Natural killer cell (primary cell): ENCODE measurements at regions not wholly inside any gene's neighbourhood (a gene's known extent, or its start where the extent isn't known, plus 50 kb on each side); places are given as distances from the start of the nearest gene placed in this dataset.

Experiments used
- ATAC-seq, 3 donors: fragments of 150-1000 bp in 2 of 3; fragments of 200-7000 bp in 1 of 3; cut with Tn5 transposase; 1 replicate in 1 of 3; 2 replicates in 2 of 3; pipeline ENCODE4 v1.10.0; 2021; ENCODE audit warnings: mild to moderate bottlenecking in 2 of 3, moderate library complexity in 2 of 3
- DNase-seq, 2 donors: peaks; one replicate each; pipeline versions ENCODE4 v3.0.0 to v3.0.0-alpha.2; 2013 to 2021; ENCODE audit warnings: mixed read lengths in 1 of 2
- H3K27ac ChIP-seq: one replicate; pipeline ENCODE4 v1.5.1; 2013; ENCODE audit warnings: mild to moderate bottlenecking, low read length
- H3K27me3 ChIP-seq: one replicate; pipeline ENCODE4 v1.6.1; 2013; ENCODE audit warnings: low read length; ENCODE audit not compliant: control insufficient read depth, insufficient read depth
- H3K36me3 ChIP-seq: one replicate; pipeline ENCODE4 v1.6.1; 2013; ENCODE audit warnings: low read length; ENCODE audit not compliant: control insufficient read depth, insufficient read depth
- H3K4me1 ChIP-seq: one replicate; pipeline ENCODE4 v1.6.1; 2013; ENCODE audit warnings: low read length; ENCODE audit not compliant: control insufficient read depth, insufficient read depth
- H3K4me3 ChIP-seq: one replicate; pipeline ENCODE4 v1.5.1; 2013; ENCODE audit warnings: low read length
- H3K9me3 ChIP-seq: one replicate; pipeline ENCODE4 v1.6.1; 2013; ENCODE audit warnings: low read length; ENCODE audit not compliant: control insufficient read depth, insufficient read depth
- H3K27ac Mint-ChIP-seq, 2 donors: one replicate each; pipeline ENCODE4 v1.8.0; 2022; ENCODE audit warnings: mild to moderate bottlenecking in 2 of 2, mixed read lengths in 2 of 2, moderate library complexity in 1 of 2
- H3K27me3 Mint-ChIP-seq, 2 donors: one replicate each; pipeline ENCODE4 v1.8.0; 2022; ENCODE audit warnings: low read depth in 2 of 2, mixed read lengths in 2 of 2
- H3K36me3 Mint-ChIP-seq: one replicate; pipeline ENCODE4 v1.8.0; 2022; ENCODE audit warnings: mixed read lengths
- H3K4me1 Mint-ChIP-seq, 2 donors: one replicate each; pipeline ENCODE4 v1.8.0; 2022; ENCODE audit warnings: mixed read lengths in 2 of 2
- H3K4me3 Mint-ChIP-seq: one replicate; pipeline ENCODE4 v1.8.0; 2022; ENCODE audit warnings: mild to moderate bottlenecking, moderate library complexity, mixed read lengths
- H3K9me3 Mint-ChIP-seq, 2 donors: one replicate each; pipeline ENCODE4 v1.8.0; 2022; ENCODE audit warnings: mixed read lengths in 2 of 2
- CTCF ChIP-seq: fragments of 200-600 bp; IDR thresholded peaks from one replicate; pipeline ENCODE4 v1.8.0; 2022; ENCODE audit warnings: antibody characterized with exemption
- WGBS: methylation state at CpG from one replicate; pipeline ENCODE4 v1.1.7; 2013; ENCODE audit warnings: missing lambda C conversion rate; ENCODE audit not compliant: insufficient coverage; 5-methylcytosine and 5-hydroxymethylcytosine counted together
- intact Hi-C: fragments of 100-400 bp; cut with micrococcal nuclease; formaldehyde crosslinking; loops from one replicate; pipeline ENCODE4 v1.14.2; 2022

- peaks cover 27 to 34% of the 10 kb centered on the region in 2 donors for H3K4me1 Mint-ChIP-seq
- H3K4me3 Mint-ChIP-seq = peak overlapping the region; percentile 13
- DNase-seq = no peak
- Histone ChIP-seq H3K4me1 (peaks cover 26% of the 10 kb centered on the region), H3K27ac (no peak overlapping the region), H3K27me3 (no peaks in the 10 kb centered on the region), H3K36me3 (no peaks in the 10 kb centered on the region), H3K9me3 (no peaks in the 10 kb centered on the region), H3K4me3 (no peak overlapping the region)
- WGBS = 69% methylated on average over 5 of the region's 6 CpGs
- ATAC-seq = no peak
- intact Hi-C loops = no loop called here
- no peaks in the 10 kb centered on the region for H3K9me3 Mint-ChIP-seq
- H3K36me3 Mint-ChIP-seq = no peaks in the 10 kb centered on the region
- H3K27me3 Mint-ChIP-seq = peaks cover 0 to 3% of the 10 kb centered on the region in 2 donors
- H3K27ac Mint-ChIP-seq = peak overlapping the region in 1 of 2 donors; percentile 18
- no peak for TF ChIP-seq CTCF
Measured at GRCh38 chr7:140232957-140233917, 56.5 kb upstream of the KDM7A start.

- H3K27me3 Mint-ChIP-seq = peaks cover 0 to 3% of the 10 kb centered on the region in 2 donors
- peak overlapping the region; percentile 94 to 98 for H3K27ac Mint-ChIP-seq
- no peaks in the 10 kb centered on the region for H3K9me3 Mint-ChIP-seq
- Histone ChIP-seq H3K4me1 (peaks cover 26% of the 10 kb centered on the region), H3K36me3 (no peaks in the 10 kb centered on the region), H3K9me3 (no peaks in the 10 kb centered on the region), H3K4me3 (peak overlapping the region; percentile 55), H3K27ac (peak overlapping the region; percentile 65), H3K27me3 (no peaks in the 10 kb centered on the region)
- H3K4me3 Mint-ChIP-seq = peak overlapping the region; percentile 93
- no peak for TF ChIP-seq CTCF
- ATAC-seq (no peak), DNase-seq (peak in 1 of 2 donors; percentile 68)
- intact Hi-C loops = loop anchor here (1.0 to 2.0 kb wide), 2 partner anchors 21 to 57 kb away; no protein-coding TSS in a partner anchor
- H3K36me3 Mint-ChIP-seq = no peaks in the 10 kb centered on the region
- WGBS = 14% methylated on average over 10 of the region's 13 CpGs
- H3K4me1 Mint-ChIP-seq = peaks cover 27 to 34% of the 10 kb centered on the region in 2 donors
Measured at GRCh38 chr7:140231771-140232491, 55.1 kb upstream of the KDM7A start.

DNA sequence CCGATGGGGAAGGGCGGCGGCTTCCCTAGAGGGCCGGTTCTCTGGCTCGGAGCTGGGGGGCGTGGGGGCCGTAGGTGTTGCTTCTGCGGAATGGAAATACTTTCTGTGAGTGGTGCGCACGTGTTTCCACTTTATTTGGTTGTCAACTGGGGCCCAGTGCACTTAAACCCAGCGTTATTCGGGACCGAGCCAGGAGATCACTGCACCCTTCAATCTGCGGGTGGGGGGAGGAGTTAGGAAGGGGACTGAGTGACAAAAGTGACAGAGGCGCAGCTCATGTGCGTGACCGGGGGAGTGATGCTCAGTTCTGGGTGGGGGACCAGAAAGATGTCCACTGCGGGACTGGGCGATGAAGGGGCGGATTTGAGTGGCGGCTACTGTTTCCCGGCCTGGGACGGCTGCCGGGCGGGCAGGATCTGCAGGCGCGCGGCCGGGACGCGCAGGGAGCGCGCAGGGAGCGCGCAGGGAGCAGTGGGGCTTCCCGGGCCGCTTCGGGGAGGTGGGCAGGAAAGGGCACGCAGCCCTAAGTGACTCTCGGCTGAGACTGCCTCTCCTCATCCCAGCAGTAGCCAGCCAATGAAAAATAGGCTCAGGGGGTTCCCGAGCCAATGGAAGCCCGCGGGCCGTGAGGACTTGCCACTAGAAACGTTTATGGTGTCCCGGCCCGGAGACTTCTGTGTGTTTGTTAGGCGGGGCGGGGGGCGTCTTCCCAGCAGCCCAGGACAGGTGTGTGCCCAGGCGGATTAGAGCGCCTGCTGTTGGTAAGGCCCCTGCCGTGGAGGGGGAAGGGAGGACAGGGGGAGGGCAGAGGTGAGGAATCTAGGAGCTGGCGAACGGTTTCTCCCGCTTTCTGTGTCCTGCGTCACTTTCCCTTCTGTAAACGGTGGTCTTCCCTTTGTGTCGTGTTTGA is 54.3 kb upstream of the KDM7A start:
- Mint-ChIP-seq H3K4me3 (peak overlapping the region; percentile 93), H3K27me3 (peaks cover 0 to 3% of the 10 kb centered on the region in 2 donors), H3K36me3 (no peaks in the 10 kb centered on the region), H3K9me3 (no peaks in the 10 kb centered on the region), H3K27ac (peak overlapping the region; percentile 94 to 98), H3K4me1 (peaks cover 27 to 34% of the 10 kb centered on the region in 2 donors)
- H3K36me3 ChIP-seq = no peaks in the 10 kb centered on the region
- intact Hi-C loops = loop anchor here (1.0 to 2.0 kb wide), 2 partner anchors 22 to 56 kb away; no protein-coding TSS in a partner anchor
- H3K27me3 ChIP-seq = no peaks in the 10 kb centered on the region
- peak overlapping the region; percentile 55 for H3K4me3 ChIP-seq
- peak overlapping the region; percentile 65 for H3K27ac ChIP-seq
- peak; percentile 18 to 39 (median 35) for ATAC-seq
- whole genome bisulfite sequencing = 3% methylated on average over 59 of the region's 59 CpGs
- peak; percentile 40 to 78 for DNase-seq
- peaks cover 26% of the 10 kb centered on the region for H3K4me1 ChIP-seq
- no peak for TF ChIP-seq CTCF
- no peaks in the 10 kb centered on the region for H3K9me3 ChIP-seq
